ENCODE measurements at regions not wholly inside any gene's neighbourhood (a gene's known extent, or its start where the extent isn't known, plus 50 kb on each side); places are given as distances from the start of the nearest gene placed in this dataset.

DNA sequence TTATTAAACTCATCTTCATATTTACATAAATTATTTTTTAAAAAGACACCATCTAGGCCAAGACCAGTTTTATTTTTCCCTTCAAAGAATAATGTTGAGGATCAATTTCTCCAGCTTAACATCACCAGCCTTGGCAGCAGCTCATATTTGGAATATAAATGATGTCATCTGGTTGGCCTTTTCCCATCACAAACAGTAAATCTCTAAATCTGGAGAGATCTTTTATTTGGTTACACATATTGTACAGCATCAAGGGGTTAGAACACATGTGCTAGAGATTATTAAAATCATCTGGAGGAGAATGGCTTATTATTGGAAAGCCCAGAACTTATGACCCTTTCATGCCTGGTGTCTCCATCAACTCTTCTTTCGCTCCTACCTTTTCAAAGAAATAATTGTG, 508.8 kb downstream of the PLPP3 start:
- TF ChIP-seq, protein P1, sequence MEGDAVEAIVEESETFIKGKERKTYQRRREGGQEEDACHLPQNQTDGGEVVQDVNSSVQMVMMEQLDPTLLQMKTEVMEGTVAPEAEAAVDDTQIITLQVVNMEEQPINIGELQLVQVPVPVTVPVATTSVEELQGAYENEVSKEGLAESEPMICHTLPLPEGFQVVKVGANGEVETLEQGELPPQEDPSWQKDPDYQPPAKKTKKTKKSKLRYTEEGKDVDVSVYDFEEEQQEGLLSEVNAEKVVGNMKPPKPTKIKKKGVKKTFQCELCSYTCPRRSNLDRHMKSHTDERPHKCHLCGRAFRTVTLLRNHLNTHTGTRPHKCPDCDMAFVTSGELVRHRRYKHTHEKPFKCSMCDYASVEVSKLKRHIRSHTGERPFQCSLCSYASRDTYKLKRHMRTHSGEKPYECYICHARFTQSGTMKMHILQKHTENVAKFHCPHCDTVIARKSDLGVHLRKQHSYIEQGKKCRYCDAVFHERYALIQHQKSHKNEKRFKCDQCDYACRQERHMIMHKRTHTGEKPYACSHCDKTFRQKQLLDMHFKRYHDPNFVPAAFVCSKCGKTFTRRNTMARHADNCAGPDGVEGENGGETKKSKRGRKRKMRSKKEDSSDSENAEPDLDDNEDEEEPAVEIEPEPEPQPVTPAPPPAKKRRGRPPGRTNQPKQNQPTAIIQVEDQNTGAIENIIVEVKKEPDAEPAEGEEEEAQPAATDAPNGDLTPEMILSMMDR (IDR thresholded peaks at IDR 0.05) = no peak
- TF ChIP-seq POLR2A (IDR thresholded peaks at IDR 0.05) = no peak
